GM19035 (cell line): ENCODE measurements at regions not wholly inside any gene's neighbourhood (a gene's known extent, or its start where the extent isn't known, plus 50 kb on each side); places are given as distances from the start of the nearest gene placed in this dataset.
"Not testable (repeated sequence)": the region's sequence is repeated elsewhere in the genome, so short reads cannot be mapped to it uniquely, and the experiment has no call there.

Experiments used
- ATAC-seq: cut with Tn5 transposase; IDR thresholded peaks from one replicate; pipeline ENCODE4 v1.9.1; 2021; ENCODE audit not compliant: unreplicated experiment

DNA sequence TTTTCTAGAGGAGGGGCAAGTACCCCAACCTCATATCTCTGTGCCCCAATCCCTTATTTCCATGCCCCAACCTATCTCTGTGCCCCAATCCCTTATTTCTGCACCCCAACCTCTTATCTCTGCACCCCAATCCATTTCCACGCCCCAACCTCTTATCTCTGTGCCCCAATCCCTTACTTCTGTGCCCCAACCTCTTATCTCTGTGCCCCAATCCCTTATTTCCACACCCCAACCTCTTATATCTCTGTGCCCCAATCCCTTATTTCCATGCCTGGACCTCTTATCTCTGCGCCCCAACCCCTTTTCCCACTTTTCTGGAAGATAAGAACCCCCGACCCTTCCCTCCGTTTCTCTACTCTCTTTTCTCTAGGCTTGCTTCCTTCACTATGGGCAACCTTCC, 199.0 kb downstream of the JRKL start:
- ATAC-seq = not testable (repeated sequence)

DNA sequence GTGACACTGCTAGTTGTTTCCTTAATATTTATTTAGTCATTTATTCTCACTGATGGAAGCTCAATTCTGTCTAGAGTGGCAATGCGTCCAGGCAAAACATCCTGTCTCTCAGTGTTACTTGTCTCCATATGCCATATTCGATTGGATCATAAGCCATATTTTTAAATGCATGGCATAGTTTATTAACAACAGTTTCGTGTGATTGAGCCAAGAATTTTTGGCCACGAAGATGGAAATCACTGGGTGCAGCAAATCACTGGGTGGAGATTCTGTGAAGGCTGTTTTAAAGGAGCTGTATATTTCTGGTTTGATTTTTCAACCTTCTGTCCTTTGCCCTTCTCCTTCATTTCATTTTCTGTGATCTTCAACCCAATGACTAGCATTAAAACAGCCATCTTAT, 205.2 kb downstream of the JRKL start:
- ATAC-seq = no peak

DNA sequence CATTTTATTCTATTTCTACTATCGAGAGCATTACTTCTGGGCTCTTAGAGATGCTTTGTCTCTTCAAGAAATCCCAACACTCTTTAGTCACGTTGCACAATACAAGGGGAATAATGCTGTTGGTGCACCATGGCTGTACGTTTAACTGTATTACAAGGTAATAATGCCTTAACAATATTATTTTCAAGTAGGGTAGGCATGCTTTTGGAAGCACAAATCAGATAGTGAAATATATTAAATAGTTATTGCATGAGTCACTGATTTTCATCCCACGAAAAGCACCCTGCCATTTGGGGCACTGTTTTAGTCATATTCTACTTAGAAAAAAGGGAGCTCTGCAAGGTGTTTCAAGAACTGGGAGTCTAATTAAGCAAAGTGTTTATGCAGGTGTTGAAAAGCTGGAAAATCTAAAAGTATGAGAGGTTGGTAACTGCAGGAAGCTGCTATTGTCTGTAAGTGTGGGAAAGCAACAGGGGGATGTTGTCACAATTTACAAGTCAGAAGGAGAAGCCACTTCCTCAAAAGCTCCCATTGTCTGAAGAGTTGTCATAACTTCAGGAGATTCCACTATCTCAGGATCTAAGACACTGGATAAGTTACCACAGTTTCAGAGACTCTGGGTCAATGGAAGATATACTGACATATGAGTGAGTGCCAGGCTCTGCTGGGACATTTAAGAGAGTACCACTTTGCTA, 218.2 kb downstream of the JRKL start:
- no peak for ATAC-seq

DNA sequence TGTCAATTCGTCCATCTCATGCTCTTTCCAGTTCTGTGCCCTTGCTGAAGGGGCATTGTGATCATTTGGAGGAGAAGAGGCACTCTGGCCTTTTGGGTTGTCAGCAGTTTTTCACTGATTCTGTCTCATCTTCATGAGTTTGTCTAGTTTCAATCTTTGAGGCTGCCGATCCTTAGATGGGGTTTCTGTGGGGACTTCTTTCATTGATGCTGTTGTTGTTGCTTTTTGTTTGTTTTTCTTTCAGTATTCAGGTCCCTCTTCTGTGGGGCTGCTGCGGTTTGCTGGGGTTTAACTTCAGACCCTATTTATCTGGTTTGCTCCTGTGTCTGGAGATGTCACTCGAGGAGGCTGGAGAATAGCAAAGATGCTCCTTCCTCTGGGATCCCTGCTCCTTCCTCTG, 224.3 kb downstream of the JRKL start:
- no peak for ATAC-seq

DNA sequence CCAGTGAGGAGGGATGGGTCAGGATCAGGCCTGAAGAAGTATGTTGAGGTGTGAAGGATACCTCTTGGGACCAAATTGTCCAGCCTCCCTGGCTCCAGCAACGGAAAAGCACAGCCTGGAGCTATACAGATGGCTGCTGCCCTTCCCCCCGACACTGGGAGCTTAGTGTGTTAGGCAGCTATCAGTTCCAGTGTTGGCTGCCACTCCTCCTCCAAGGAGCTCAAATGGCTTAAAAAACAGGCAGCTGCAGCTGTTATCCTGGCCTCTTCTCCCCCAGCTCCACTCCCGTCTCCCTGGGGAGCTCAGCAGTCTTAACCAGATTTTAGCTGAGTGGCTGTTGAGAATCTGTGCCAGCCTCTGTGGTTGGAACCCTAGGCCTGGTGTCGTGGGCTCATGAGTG, 225.0 kb downstream of the JRKL start:
- ATAC-seq = no peak

DNA sequence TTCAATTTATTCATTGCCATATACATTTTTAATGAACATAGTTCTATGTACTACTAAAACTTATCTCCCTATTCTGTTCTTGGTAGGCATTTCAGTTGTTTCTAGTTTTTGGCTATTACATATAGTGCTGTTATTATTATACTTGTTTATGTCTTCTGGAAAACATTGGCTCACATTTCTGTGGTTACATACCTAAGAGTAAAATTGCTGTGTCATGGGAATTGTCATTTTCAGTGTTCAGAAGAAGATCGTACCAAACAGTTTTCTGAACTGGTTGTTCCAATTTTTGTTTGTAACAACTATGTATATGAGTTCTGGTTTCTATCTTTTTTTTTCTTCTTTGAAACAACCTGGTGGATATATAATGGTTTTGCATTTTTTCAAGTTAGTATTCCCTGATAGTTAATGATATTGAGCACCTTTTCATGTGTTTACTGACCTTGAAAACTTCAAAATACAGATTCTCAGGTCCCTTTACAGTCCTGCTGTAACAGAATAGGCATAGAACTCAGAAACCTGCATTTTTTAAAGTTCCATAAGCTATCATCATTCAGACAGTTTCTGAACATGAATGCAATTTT, 230.7 kb downstream of the JRKL start:
- ATAC-seq = no peak

DNA sequence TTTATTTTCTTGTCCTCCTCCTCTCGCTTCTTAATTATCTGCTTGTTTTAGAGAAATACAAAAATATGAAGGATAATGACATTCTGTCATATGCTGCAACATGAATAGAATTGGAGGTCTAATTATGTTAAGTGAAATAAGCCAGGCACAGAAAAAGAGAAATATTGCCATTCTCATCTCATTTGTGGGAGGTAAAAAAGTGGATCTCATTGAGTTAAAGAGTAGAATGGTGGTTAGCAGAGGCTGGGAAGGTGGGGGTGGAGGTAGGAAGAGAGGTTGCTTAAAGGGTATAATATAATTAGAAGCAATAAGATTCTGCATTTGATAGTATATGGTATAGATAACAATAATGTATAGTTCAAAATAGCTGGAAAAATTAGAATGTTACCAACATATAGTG, 231.3 kb downstream of the JRKL start:
- no peak for ATAC-seq

DNA sequence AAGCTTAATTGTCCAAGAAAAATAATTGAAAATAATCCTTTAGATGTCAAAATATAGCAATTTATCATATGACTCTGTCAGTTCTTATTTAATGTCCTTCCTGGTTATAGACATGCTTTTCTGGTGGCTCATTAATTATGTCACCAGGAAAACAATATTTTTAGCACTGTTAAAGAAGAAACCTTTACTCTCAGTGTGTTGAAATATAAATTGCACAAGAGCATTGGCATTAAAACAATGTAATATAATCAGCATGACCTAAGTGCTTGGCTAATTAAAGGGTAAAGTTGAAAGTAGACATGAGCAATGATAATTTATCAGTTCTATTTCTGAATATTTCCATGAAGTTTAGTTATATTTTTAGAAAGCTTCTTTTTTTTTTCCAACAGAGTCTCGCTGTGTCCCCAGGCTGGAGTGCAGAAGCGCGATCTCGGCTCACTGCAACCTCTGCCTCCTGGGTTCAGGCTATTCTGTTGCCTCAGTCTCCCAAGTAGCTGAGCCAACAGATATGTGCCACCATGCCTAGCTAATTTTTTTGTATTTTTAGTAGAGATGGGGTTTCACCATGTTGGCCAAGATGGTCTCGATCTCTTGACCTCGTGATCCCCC, 232.3 kb downstream of the JRKL start:
- ATAC-seq = no peak

DNA sequence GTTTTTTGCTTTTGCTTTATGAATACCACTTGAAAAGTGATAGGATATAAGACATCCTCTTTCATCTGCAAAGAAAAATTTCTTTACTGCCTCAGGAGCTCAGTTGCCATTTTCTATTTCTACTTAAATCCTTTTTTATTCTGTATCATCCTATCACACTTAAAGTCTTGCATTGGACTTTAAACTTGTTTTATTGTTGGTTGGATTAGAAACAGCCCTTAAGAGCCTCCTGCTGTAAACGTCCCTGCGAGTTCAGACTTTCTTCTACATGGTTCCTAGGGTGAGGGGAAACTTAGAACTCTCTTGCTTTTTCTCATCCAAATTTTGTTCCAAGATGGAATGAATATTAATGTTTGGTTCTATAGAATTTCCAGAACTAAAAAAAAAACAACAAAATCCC, 234.3 kb downstream of the JRKL start:
- ATAC-seq = no peak

DNA sequence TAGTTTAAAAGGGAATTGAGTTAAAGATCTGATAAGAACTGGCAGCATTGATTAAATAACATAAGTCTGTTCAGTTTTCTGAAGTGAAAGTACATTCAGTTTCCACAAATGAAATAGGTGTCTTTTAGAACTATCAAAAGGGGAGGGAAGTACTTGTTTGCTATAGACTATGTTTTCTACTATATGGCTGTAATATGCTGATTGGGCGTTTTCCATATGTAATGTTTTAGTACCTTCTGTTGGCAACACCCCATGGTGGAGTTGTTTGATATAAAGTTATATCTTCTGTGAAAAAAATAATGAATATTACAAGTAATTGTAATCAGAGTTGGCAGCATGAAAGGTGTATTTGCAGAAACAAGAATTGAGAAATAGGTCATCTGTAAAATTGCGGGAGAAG, 237.6 kb downstream of the JRKL start:
- no peak for ATAC-seq

DNA sequence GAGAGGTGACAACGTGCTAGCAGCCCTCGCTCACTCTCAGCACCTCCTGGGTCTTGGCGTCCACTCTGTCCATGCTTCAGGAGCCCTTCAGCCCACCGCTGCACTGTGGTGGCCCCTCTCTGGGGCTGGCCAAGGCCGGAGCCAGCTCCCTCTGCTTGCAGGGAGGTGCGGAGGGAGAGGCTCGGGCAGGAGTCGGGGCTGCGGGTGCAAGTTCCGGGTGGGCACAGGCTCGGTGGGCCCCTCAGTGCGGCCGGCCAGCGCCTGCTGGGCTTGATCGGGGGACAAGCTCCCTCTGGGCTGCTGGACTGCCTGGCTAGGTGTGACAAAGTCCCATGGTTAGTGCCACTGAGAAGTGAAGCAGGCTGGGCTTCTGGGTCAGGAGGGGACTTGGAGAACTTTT, 245.8 kb downstream of the JRKL start:
- ATAC-seq = no peak

DNA sequence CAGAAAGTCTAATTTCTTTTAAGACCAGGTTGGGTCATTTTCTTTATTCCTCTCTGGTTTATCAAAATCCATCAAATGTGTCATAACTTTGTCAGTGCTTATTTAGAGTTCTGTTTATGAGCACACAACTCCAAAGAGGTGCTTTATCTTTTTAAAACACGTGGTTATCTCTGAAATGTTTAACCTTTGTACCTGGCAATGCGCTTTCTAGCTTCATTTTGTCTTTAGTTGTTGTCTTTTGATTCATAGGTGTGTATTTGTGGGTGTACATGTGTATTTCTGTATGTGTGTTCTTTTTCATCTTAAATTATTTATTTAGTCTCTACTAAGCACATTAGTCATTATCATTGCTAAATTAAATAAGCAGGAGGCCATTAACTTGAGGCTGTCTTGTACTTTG, 251.4 kb downstream of the JRKL start:
- ATAC-seq = no peak

DNA sequence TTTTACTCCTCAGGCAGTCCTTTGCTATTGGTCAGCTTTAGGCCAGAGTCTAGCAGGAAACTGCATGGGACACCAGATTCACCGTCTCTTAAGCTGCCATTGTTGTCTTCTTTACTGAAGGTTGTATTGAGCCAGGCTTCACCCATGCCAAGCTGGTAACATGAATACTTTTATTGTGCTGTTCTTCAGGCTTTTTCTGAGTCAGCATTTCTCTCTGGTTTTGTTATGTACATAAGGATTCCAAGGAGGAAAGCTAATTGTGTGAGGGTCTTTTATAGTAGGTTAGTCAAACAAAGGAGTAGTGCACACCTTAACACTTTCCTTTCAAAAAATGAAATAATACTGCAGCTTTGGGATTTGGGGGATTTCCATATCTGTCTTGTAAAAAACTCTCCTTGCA, 252.8 kb downstream of the JRKL start:
- no peak for ATAC-seq

DNA sequence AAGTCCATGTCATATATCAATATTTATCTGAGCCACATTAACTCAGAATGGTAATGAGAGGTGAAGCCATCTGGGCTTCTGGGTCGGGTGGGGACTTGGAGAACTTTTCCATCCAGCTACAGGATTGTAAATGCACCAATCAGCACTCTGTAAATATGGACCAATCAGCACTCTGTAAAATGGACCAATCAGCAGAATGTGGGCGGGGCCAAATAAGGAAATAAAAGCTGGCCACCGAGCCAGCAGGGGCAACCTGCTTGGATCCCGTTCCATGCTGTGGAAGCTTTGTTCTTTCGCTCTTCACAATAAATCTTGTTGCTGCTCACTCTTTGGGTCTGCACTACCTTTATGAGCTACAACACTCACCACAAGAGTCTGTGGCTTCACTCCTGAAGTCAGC, 253.4 kb downstream of the JRKL start:
- ATAC-seq = no peak

DNA sequence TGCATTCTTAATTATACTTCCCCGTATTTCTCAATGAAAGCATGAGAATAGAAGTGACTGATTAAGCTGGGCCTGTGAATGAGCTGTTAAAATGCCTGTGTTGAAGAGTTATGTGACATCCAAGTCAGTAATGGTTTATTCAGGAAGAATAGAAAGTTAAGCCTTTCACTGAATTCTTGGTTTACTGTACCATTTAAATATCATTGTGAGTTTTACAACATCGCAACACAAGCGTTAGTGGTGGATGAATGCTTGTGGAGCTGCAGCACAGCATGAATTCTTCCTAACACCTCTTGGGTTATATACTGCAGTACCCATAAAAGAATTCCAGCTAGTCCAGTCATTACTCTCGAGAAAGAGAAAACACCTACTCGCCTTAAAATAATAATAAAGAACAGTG, 257.8 kb downstream of the JRKL start:
- no peak for ATAC-seq

DNA sequence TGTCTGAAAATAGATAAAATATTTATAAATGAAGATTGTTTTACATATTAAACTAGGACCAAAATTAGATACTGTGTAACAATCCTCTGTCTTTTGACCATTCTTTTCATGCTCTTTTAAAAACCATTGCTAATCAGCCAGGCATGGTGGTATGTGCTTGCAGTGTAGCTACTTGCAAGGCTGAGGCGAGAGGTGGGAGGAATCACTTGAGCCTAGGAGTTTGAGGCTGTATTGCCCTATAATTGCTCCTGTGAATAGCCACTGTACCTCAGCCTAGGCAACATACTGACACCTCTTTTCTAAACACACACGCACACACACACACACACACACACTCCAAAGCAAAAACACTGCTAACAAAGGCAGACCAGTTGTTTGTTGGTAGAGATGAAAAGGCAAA, 259.2 kb downstream of the JRKL start:
- no peak for ATAC-seq

DNA sequence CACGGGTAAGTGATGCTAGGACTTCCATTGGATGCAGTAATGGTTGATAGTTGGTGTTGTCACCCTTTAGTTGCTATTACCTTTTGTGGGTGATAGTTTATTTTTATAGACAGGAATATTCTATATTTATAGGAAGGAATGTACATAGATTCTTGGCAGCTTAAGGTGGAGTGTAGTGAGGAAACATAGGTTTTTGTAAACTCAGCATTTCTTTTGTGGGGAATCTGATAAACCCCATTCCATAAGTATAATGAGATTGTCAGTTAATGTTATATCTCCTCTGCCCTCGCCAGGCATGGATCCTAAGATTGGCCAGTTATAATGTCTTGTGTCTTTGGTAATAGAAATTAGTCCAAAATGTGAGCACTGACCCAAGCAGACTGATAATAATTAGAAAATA, 262.7 kb downstream of the JRKL start:
- no peak for ATAC-seq

DNA sequence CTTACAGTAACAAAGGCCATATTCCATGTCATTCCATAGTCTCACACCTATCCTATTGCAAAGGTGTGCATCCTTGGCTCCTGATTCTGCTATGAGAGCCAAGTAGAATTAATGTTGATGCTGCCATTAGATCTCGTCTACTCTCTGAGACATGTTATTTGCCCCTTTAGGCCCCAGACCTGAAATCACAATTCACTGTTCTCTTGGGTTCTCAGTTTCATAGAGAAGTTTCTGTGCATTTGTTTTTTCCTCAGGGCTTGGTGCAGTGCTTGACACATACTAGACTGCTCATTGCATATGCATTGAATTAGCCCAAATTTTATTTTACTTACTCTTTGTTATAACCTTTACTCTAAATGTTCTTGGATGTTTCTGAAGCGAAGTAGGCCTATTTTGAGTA, 265.7 kb downstream of the JRKL start:
- ATAC-seq = no peak

DNA sequence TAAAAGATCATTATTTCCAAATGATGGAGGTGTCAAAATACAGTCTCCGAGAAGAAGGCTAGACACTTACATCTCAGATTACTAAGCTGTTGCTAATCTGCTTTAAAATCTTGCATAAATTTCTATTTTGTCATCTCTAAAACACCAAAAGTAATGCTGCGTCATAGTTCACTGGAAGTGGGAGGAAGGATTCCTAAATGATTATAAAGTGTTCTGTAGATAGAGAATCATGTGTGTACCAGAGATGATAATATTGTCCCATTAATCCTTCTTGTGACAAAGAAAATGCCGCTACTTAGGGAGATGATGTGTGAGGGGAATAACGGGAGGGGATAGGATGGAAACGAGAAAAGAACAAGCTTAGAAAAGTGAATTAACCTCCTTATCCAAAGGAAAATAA, 268.6 kb downstream of the JRKL start:
- no peak for ATAC-seq

DNA sequence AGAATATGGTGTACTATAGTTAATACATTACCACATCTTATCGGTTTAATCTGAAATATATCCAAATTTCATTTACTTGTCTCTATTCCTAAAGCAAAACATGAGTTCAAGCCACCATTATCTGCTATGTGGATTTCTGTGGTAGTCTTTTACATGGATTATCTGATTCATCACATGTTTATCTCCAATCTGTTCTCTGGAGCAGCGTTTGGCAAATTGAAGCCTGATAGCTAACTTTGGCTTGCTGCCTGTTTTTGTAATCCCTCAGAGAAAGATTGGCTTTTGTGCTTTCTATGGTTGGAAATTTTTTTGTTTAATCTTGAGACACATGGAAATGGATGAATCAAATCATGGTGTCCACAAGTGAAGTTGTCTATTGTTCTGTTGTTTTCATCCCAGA, 274.3 kb downstream of the JRKL start:
- no peak for ATAC-seq

DNA sequence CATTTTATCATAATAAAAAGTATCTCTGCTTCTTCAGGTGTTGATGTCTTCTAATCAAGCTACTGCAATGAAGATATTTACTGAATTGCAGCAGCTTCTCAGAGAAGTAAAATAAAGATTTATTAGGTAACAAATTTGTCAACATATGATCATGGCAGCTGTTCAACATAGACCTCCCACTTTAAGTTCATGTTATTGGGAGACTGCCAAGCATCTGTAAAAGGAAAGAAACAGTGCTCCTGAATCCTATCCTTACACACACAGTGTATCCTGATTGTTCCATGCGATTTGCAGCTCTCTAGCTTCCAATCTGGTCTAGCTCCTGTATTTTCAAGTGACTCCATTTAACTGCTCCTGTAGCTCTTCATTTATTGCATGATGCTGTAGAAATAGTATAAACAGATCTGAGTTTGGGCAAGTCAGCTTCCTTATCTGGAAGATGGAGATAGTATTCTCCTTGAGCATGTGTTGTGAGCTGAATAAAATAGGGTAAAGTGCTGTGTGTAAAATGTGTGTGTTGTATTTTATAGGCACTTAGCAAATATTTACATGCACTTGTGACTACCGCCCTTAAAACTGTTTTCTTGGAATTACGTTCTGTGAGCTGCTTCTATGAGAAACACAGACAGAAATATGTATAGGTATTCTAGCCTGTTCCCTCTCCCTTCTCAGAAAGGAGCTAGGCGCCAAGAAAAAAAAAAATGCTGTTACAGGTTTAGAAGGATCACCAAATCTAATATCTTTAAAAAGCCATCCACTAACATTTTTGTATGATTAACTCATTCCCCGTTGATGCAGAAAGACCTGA, 290.6 kb downstream of the JRKL start:
- ATAC-seq = no peak
